ENCODE measurements at regions not wholly inside any gene's neighbourhood (a gene's known extent, or its start where the extent isn't known, plus 50 kb on each side); places are given as distances from the start of the nearest gene placed in this dataset.

DNA sequence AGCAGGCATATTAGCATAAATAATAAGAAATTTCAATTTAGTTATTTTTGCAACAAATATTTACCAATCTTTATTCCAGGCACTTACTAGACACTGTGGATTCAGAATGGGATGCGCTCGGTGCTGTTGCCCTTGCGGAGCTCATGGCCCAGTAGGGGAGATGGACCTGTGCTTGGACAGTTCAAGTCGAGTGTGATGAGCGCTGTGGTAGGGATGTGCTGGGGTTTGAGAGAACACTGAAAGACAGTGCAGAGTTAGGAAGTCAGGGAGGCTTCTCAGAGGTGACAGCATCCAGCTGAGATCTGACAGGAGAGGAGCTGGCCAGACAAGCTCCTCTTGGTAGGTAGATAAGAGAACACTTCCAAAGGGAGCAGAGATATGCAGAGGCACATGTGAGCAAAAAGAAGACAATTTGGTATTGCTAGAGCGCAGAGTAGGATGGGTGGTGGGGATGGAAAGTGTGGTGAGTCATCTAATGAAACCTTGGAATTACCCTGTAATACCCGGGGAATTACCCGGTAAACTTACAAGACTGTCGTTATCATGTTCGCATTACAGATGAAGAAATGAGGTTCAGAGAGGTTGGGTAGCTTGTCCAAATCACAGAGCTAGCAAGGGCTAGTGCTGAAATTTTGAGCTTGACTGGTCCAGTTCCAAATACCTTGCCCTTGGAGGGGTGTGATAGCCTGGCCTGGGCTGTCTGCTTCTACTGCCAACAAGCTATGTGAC, 298.1 kb upstream of the N4BP1 start:
- Histone ChIP-seq H3K27me3 (ENCODE audit: control insufficient read depth in 3 of 3, insufficient read depth in 3 of 3, low read length in 2 of 3) (peaks cover 0 to 3% (median 0%) of the 10 kb centered on the region in 3 donors), H3K9ac (ENCODE audit: insufficient read depth in 1 of 2, low read length in 2 of 2) (no peak overlapping the region), H3K4me1 (ENCODE audit: control insufficient read depth in 5 of 5, insufficient read depth in 5 of 5, low read length in 5 of 5) (no peaks in the 10 kb centered on the region), H3K27ac (ENCODE audit: low read depth in 1 of 2, low read length in 1 of 2) (no peak overlapping the region), H3K36me3 (ENCODE audit: control insufficient read depth in 4 of 4, insufficient read depth in 4 of 4, low read length in 4 of 4) (no peaks in the 10 kb centered on the region), H3K4me3 (no peak overlapping the region), H3K9me3 (ENCODE audit: control insufficient read depth in 4 of 4, insufficient read depth in 3 of 4, low read length in 3 of 4) (peaks cover 0 to 2% (median 0%) of the 10 kb centered on the region in 4 donors)
- TF ChIP-seq, protein P1, sequence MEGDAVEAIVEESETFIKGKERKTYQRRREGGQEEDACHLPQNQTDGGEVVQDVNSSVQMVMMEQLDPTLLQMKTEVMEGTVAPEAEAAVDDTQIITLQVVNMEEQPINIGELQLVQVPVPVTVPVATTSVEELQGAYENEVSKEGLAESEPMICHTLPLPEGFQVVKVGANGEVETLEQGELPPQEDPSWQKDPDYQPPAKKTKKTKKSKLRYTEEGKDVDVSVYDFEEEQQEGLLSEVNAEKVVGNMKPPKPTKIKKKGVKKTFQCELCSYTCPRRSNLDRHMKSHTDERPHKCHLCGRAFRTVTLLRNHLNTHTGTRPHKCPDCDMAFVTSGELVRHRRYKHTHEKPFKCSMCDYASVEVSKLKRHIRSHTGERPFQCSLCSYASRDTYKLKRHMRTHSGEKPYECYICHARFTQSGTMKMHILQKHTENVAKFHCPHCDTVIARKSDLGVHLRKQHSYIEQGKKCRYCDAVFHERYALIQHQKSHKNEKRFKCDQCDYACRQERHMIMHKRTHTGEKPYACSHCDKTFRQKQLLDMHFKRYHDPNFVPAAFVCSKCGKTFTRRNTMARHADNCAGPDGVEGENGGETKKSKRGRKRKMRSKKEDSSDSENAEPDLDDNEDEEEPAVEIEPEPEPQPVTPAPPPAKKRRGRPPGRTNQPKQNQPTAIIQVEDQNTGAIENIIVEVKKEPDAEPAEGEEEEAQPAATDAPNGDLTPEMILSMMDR (IDR thresholded peaks at IDR 0.05; ENCODE audit: control extremely low read depth, extremely low read depth), result no peak
- 91 to 93% methylated on average over 10 of the region's 10 CpGs for WGBS, 2 donors
- ATAC-seq (ENCODE audit: insufficient read depth, low FRiP score), result no peak
- DNase-seq, result no peak

DNA sequence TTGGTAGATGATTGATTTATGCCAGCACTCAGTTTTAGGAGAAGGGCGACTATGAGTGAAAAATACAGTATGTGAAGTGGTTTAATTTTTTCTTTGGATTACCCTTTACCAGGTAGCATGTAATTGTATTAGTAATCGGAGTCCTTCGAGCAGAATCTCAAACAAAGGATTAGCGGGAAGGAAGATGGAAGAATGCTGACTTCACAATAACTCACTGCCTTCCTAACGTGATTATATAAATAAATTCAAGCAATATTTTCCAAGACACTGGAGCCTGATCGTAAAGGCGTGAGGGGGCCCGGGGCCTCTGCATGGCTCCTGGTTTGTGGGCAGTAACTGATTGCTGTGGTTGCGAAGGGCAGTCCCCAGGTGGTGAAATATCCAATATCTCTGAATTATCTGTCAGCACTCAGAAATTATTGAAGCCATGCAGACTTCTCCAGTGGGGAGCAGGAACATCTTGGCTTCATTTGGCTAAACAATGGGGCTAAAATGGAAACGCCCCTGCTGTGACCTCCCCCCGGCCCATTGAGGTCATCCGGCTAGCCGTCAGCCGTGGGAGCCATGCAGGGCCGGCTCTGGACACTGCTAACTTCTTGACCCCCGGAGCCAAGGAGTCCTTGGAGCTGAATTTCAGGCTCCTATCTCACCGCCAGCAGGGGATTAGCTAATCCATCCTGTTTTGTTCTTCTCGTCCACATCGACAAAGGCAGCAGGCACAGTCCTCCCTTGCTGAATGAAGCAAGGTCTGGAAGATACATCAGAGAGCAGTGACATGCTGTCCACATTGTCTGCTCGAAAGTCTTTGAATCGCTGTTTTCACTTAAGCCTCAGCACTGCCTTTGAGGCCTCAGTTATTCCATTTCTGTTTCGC, 295.9 kb upstream of the N4BP1 start:
- no peak overlapping the region for H3K27ac ChIP-seq (ENCODE audit: low read depth in 1 of 2, low read length in 1 of 2)
- peaks cover 0 to 4% (median 0%) of the 10 kb centered on the region in 4 donors for H3K9me3 ChIP-seq (ENCODE audit: control insufficient read depth in 4 of 4, insufficient read depth in 3 of 4, low read length in 3 of 4)
- ATAC-seq (ENCODE audit: insufficient read depth, low FRiP score) (no peak), DNase-seq (no peak)
- no peaks in the 10 kb centered on the region for H3K36me3 ChIP-seq (ENCODE audit: control insufficient read depth in 4 of 4, insufficient read depth in 4 of 4, low read length in 4 of 4)
- H3K27me3 ChIP-seq (ENCODE audit: control insufficient read depth in 3 of 3, insufficient read depth in 3 of 3, low read length in 2 of 3), result peaks cover 0 to 3% (median 0%) of the 10 kb centered on the region in 3 donors
- WGBS, 2 donors, result 66 to 72% methylated on average over 22 of the region's 22 CpGs
- TF ChIP-seq, protein P1 (IDR thresholded peaks at IDR 0.05; ENCODE audit: control extremely low read depth, extremely low read depth), result no peak
- H3K4me3 ChIP-seq, result no peak overlapping the region
- H3K4me1 ChIP-seq (ENCODE audit: control insufficient read depth in 5 of 5, insufficient read depth in 5 of 5, low read length in 5 of 5), result no peaks in the 10 kb centered on the region
- H3K9ac ChIP-seq (ENCODE audit: insufficient read depth in 1 of 2, low read length in 2 of 2), result no peak overlapping the region

DNA sequence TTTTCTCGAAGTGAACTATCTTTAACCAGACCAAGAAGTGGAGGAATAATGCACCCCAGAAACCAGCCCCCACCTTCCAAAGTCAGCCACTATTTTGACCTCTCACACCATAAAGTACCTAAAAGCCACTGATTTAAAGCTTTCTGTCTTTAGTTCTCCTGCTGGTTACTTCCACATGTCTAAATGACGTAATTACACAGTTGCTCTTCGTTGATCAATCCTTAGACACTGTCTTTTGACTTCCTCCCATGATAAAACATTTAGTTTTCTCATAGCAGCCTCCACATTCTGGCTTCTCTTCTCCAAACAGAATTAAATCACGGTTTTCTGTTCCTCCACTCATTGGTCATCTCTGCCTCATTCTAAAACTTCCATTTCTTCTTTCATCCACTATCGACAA, 294.4 kb upstream of the N4BP1 start:
- H3K36me3 ChIP-seq (ENCODE audit: control insufficient read depth in 4 of 4, insufficient read depth in 4 of 4, low read length in 4 of 4), result no peaks in the 10 kb centered on the region
- DNase-seq (no peak), ATAC-seq (ENCODE audit: insufficient read depth, low FRiP score) (no peak)
- H3K27ac ChIP-seq (ENCODE audit: low read depth in 1 of 2, low read length in 1 of 2), result no peak overlapping the region
- TF ChIP-seq, protein P1 (IDR thresholded peaks at IDR 0.05; ENCODE audit: control extremely low read depth, extremely low read depth), result no peak
- peaks cover 0 to 2% (median 0%) of the 10 kb centered on the region in 4 donors for H3K9me3 ChIP-seq (ENCODE audit: control insufficient read depth in 4 of 4, insufficient read depth in 3 of 4, low read length in 3 of 4)
- 68 to 76% methylated on average over 5 of the region's 5 CpGs for WGBS, 2 donors
- peaks cover 0 to 3% (median 0%) of the 10 kb centered on the region in 3 donors for H3K27me3 ChIP-seq (ENCODE audit: control insufficient read depth in 3 of 3, insufficient read depth in 3 of 3, low read length in 2 of 3)
- H3K4me3 ChIP-seq, result no peak overlapping the region
- no peak overlapping the region for H3K9ac ChIP-seq (ENCODE audit: insufficient read depth in 1 of 2, low read length in 2 of 2)
- no peaks in the 10 kb centered on the region for H3K4me1 ChIP-seq (ENCODE audit: control insufficient read depth in 5 of 5, insufficient read depth in 5 of 5, low read length in 5 of 5)
